Right lobe of liver (tissue), 4 donors: ENCODE measurements at regions not wholly inside any gene's neighbourhood (a gene's known extent, or its start where the extent isn't known, plus 50 kb on each side); places are given as distances from the start of the nearest gene placed in this dataset.

Experiments
- CTCF ChIP-seq, 4 donors: fragments of 200-600 bp in 3 of 4; fragments of 450-650 bp in 1 of 4; IDR thresholded peaks; one replicate each; pipeline versions ENCODE4 v1.5.1 to v1.8.0; 2016 to 2022; ENCODE audit warnings: antibody characterized with exemption in 4 of 4, mild to moderate bottlenecking in 2 of 4
- POLR2A ChIP-seq: fragments of 450-650 bp; IDR thresholded peaks from one replicate; pipeline ENCODE4 v1.6.1; 2017; ENCODE audit warnings: antibody characterized with exemption, mild to moderate bottlenecking
- donor health status: DM: no; HTN: no; CAD: no.
- donor health status: DM: no; HTN: no; CAD: no.
- donor health status: DM: no; HTN: yes; CAD: no.

GRCh38 chr2:118183381-118183780 is 95.1 kb downstream of the INSIG2 start:
- TF ChIP-seq POLR2A (no peak), CTCF (IDR thresholded peaks at IDR 0.05) (no peak)
